ENCODE measurements at regions not wholly inside any gene's neighbourhood (a gene's known extent, or its start where the extent isn't known, plus 50 kb on each side); places are given as distances from the start of the nearest gene placed in this dataset.

DNA sequence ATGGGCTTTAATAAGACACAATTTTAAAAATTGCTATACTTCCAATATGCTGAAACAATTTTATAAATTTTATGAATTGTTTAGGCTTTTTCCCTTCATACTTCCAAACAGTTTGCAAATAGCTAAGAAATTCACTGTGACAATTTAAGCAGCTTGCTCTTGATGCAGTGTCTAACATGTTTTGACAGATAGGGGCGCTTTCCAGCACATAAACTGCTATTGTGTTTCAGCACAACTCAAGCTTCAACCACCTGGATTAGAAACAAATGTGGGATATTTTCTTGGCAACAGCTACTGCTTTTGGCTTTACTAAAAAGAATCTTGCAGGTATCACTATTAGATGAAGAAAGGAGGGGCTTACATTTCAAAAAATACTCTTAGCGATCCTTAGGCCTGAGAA is 565.8 kb upstream of the DPPA4 start:
- TF ChIP-seq YY1 (IDR thresholded peaks at IDR 0.05; ENCODE audit: insufficient read depth, insufficient read length) (no peak), SUZ12 (IDR thresholded peaks at IDR 0.05; ENCODE audit: extremely low read depth, insufficient read depth, insufficient read length) (no peak)

All from NT2/D1 (cell line).